Caco-2 (cell line): ENCODE measurements at regions not wholly inside any gene's neighbourhood (a gene's known extent, or its start where the extent isn't known, plus 50 kb on each side); places are given as distances from the start of the nearest gene placed in this dataset.

Experiments used
- BruUV-seq: library from RNA; stranded (reverse); fragments of 400-500 nt; replicated peaks from 2 replicates; lab custom pipeline; 2021; lab: Mats Ljungman, UMichigan
- CTCF ChIA-PET: fragments of 300-600 bp; sonication (Branson Sonifier 250); formaldehyde crosslinking; loops from one replicate; lab custom pipeline; 2022; ENCODE audit warnings: antibody characterized with exemption; lab: Charles Lee
- POLR2A ChIA-PET: fragments of 300-600 bp; sonication (Branson Sonifier 250); formaldehyde crosslinking; loops from one replicate; lab custom pipeline; 2022; ENCODE audit warnings: antibody characterized with exemption; lab: Charles Lee
- DNase-seq, 2 experiments: peaks; one replicate each; pipeline versions ENCODE4 v3.0.0 to v3.0.0-alpha.2; 2020 to 2022
- H3K27me3 ChIP-seq: replicated peaks from 2 replicates; pipeline ENCODE4 v1.6.0; 2011; ENCODE audit warnings: low read length; ENCODE audit not compliant: control insufficient read depth, insufficient read depth
- H3K36me3 ChIP-seq: 2 replicates; pipeline ENCODE4 v1.5.1; 2011; ENCODE audit warnings: low read length; ENCODE audit not compliant: control insufficient read depth, insufficient read depth
- H3K4me1 ChIP-seq: fragments of 250-450 bp; sonication (Bioruptor Pico); 2 replicates; pipeline ENCODE4 v1.5.1; 2020; ENCODE audit warnings: mild to moderate bottlenecking
- H3K4me3 ChIP-seq: 2 replicates; pipeline ENCODE4 v1.5.1; 2011; ENCODE audit warnings: low read depth, mild to moderate bottlenecking, control low read depth, low read length
- H3K9me3 ChIP-seq: fragments of 250-450 bp; sonication (Bioruptor Pico); 2 replicates; pipeline ENCODE4 v1.5.1; 2020; ENCODE audit warnings: mild to moderate bottlenecking, moderate library complexity
- H3K27ac Mint-ChIP-seq: one replicate; pipeline ENCODE4 v1.8.0; 2022; ENCODE audit warnings: mixed read lengths; ENCODE audit not compliant: unreplicated experiment
- H3K27me3 Mint-ChIP-seq: one replicate; pipeline ENCODE4 v1.8.0; 2022; ENCODE audit warnings: mixed read lengths; ENCODE audit not compliant: insufficient read depth, unreplicated experiment
- H3K36me3 Mint-ChIP-seq: one replicate; pipeline ENCODE4 v1.8.0; 2022; ENCODE audit warnings: mild to moderate bottlenecking, mixed read lengths; ENCODE audit not compliant: insufficient read depth, unreplicated experiment
- H3K4me1 Mint-ChIP-seq: one replicate; pipeline ENCODE4 v1.8.0; 2022; ENCODE audit warnings: low read depth, mixed read lengths; ENCODE audit not compliant: unreplicated experiment
- H3K4me3 Mint-ChIP-seq: one replicate; pipeline ENCODE4 v1.8.0; 2022; ENCODE audit warnings: mild to moderate bottlenecking, moderate library complexity, mixed read lengths; ENCODE audit not compliant: unreplicated experiment
- H3K9me3 Mint-ChIP-seq: one replicate; pipeline ENCODE4 v1.8.0; 2022; ENCODE audit warnings: mixed read lengths; ENCODE audit not compliant: unreplicated experiment
- CTCF ChIP-seq, 2 experiments: fragments of 200-600 bp in 1 of 2; IDR thresholded peaks; 1 replicate in 1 of 2; 2 replicates in 1 of 2; pipeline versions ENCODE4 v1.5.1 to v1.8.0; 2011 to 2022; ENCODE audit warnings: antibody characterized with exemption in 1 of 2, control low read depth in 1 of 2, inconsistent platforms in 1 of 2, low read depth in 1 of 2, low read length in 1 of 2, mild to moderate bottlenecking in 1 of 2, moderate library complexity in 1 of 2; ENCODE audit not compliant: insufficient read depth in 1 of 2, severe bottlenecking in 1 of 2, unreplicated experiment in 1 of 2
- intact Hi-C: fragments of 100-400 bp; cut with micrococcal nuclease; formaldehyde crosslinking; loops from one replicate; pipeline ENCODE4 v1.10.0; 2022; ENCODE audit not compliant: unreplicated experiment

GRCh38 chr6:81382852-81383251 is 369.6 kb downstream of the TENT5A start:
- POLR2A ChIA-PET = no interaction called here
- H3K9me3 ChIP-seq = no peaks in the 10 kb centered on the region; the same call in 1 of the 2 replicates
- intact Hi-C loops = no loop called here
- BruUV-seq = no TSS peak
- no peaks in the 10 kb centered on the region for H3K36me3 ChIP-seq
- no peak for TF ChIP-seq CTCF (IDR thresholded peaks at IDR 0.05; ENCODE audit: insufficient read depth in 1 of 2, low read depth in 1 of 2, low read length in 1 of 2, severe bottlenecking in 1 of 2, unreplicated experiment in 1 of 2)
- Mint-ChIP-seq H3K9me3 (no peaks in the 10 kb centered on the region), H3K4me1 (no peaks in the 10 kb centered on the region), H3K27me3 (no peaks in the 10 kb centered on the region), H3K27ac (no peak overlapping the region), H3K36me3 (no peaks in the 10 kb centered on the region), H3K4me3 (no peak overlapping the region)
- H3K4me1 ChIP-seq = peaks cover 8% of the 10 kb centered on the region
- no peak overlapping the region for H3K4me3 ChIP-seq
- no peaks in the 10 kb centered on the region for H3K27me3 ChIP-seq
- no peak for DNase-seq
- CTCF ChIA-PET = no interaction called here

- no peaks in the 10 kb centered on the region for H3K36me3 ChIP-seq
- no peak for TF ChIP-seq CTCF (IDR thresholded peaks at IDR 0.05; ENCODE audit: insufficient read depth in 1 of 2, low read depth in 1 of 2, low read length in 1 of 2, severe bottlenecking in 1 of 2, unreplicated experiment in 1 of 2)
- H3K27me3 ChIP-seq = no peaks in the 10 kb centered on the region
- H3K4me1 Mint-ChIP-seq = no peaks in the 10 kb centered on the region
- no peaks in the 10 kb centered on the region for H3K27me3 Mint-ChIP-seq
- no peak overlapping the region for H3K4me3 ChIP-seq
- peaks cover 8% of the 10 kb centered on the region for H3K4me1 ChIP-seq
- no peaks in the 10 kb centered on the region for H3K9me3 Mint-ChIP-seq
- ChIA-PET POLR2A (no interaction called here), CTCF (no interaction called here)
- no peak overlapping the region for H3K4me3 Mint-ChIP-seq
- DNase-seq = no peak
- H3K9me3 ChIP-seq = no peaks in the 10 kb centered on the region
- H3K27ac Mint-ChIP-seq = no peak overlapping the region
- intact Hi-C loops = no loop called here
- no TSS peak for BruUV-seq
- no peaks in the 10 kb centered on the region for H3K36me3 Mint-ChIP-seq
Measured at GRCh38 chr6:81381382-81381916, 371.0 kb downstream of the TENT5A start.

GRCh38 chr6:81380718-81381338 is 371.7 kb downstream of the TENT5A start:
- BruUV-seq = no TSS peak
- H3K4me3 ChIP-seq = no peak overlapping the region

More at GRCh38 chr6:81380718-81381338, 371.7 kb downstream of the TENT5A start:
- Histone ChIP-seq H3K4me1 (peaks cover 8% of the 10 kb centered on the region), H3K27me3 (no peaks in the 10 kb centered on the region), H3K36me3 (no peaks in the 10 kb centered on the region), H3K9me3 (no peaks in the 10 kb centered on the region)
- Mint-ChIP-seq H3K36me3 (no peaks in the 10 kb centered on the region), H3K27ac (no peak overlapping the region), H3K4me3 (no peak overlapping the region), H3K4me1 (no peaks in the 10 kb centered on the region), H3K27me3 (no peaks in the 10 kb centered on the region), H3K9me3 (no peaks in the 10 kb centered on the region)
- no peak for TF ChIP-seq CTCF (IDR thresholded peaks at IDR 0.05; ENCODE audit: insufficient read depth in 1 of 2, low read depth in 1 of 2, low read length in 1 of 2, severe bottlenecking in 1 of 2, unreplicated experiment in 1 of 2)
- DNase-seq = no peak
- ChIA-PET POLR2A (no interaction called here), CTCF (no interaction called here)
- intact Hi-C loops = no loop called here
